H9 (cell line): ENCODE measurements at regions not wholly inside any gene's neighbourhood (a gene's known extent, or its start where the extent isn't known, plus 50 kb on each side); places are given as distances from the start of the nearest gene placed in this dataset.

Source experiments
- DNase-seq: peaks from one replicate; pipeline ENCODE4 v3.0.0-alpha.2; 2017
- H2AFZ ChIP-seq: one replicate; pipeline ENCODE4 v1.6.1; 2013; ENCODE audit warnings: mild to moderate bottlenecking, low read length, control low read depth, moderate library complexity
- H2AK5ac ChIP-seq: 2 replicates; pipeline ENCODE4 v1.6.1; 2013; ENCODE audit warnings: low read length, control low read depth, mixed read lengths; ENCODE audit not compliant: insufficient read length
- H2BK120ac ChIP-seq: one replicate; pipeline ENCODE4 v1.6.1; 2013; ENCODE audit warnings: low read depth, mild to moderate bottlenecking, low read length, control low read depth, inconsistent platforms; ENCODE audit not compliant: poor library complexity, severe bottlenecking
- H2BK12ac ChIP-seq: 2 replicates; pipeline ENCODE4 v1.6.1; 2013; ENCODE audit warnings: low read length, control low read depth, mixed read lengths, low read depth; ENCODE audit not compliant: insufficient read length
- H2BK15ac ChIP-seq: 2 replicates; pipeline ENCODE4 v1.6.1; 2013; ENCODE audit warnings: low read depth, low read length, control low read depth
- H2BK20ac ChIP-seq: one replicate; pipeline ENCODE4 v1.6.1; 2013; ENCODE audit warnings: low read depth, mild to moderate bottlenecking, low read length, control low read depth, inconsistent platforms; ENCODE audit not compliant: poor library complexity, severe bottlenecking
- H2BK5ac ChIP-seq: 2 replicates; pipeline ENCODE4 v1.6.1; 2013; ENCODE audit warnings: low read length, control low read depth, mixed read lengths; ENCODE audit not compliant: insufficient read length
- H3K14ac ChIP-seq: 2 replicates; pipeline ENCODE4 v1.6.1; 2013; ENCODE audit warnings: low read length, control low read depth; ENCODE audit not compliant: insufficient read depth
- H3K18ac ChIP-seq: 2 replicates; pipeline ENCODE4 v1.6.1; 2013; ENCODE audit warnings: low read depth, mild to moderate bottlenecking, mixed read lengths, low read length, control low read depth; ENCODE audit not compliant: insufficient read length
- H3K23ac ChIP-seq: 2 replicates; pipeline ENCODE4 v1.6.1; 2013; ENCODE audit warnings: low read length, control low read depth, mixed read lengths, low read depth; ENCODE audit not compliant: insufficient read length
- H3K23me2 ChIP-seq: 2 replicates; pipeline ENCODE4 v1.6.1; 2013; ENCODE audit warnings: low read depth, mild to moderate bottlenecking, mixed read lengths, low read length, control low read depth; ENCODE audit not compliant: insufficient read length, poor library complexity, severe bottlenecking
- H3K27ac ChIP-seq: 2 replicates; pipeline ENCODE4 v1.5.1; 2013; ENCODE audit warnings: low read length, control low read depth, mixed read lengths, low read depth; ENCODE audit not compliant: insufficient read length
- H3K27me3 ChIP-seq: 2 replicates; pipeline ENCODE4 v1.6.1; 2013; ENCODE audit warnings: low read length, control low read depth, inconsistent platforms; ENCODE audit not compliant: insufficient read depth
- H3K4ac ChIP-seq: 2 replicates; pipeline ENCODE4 v1.6.1; 2013; ENCODE audit warnings: low read depth, mild to moderate bottlenecking, control low read depth, inconsistent platforms, low read length, moderate library complexity
- H3K4me1 ChIP-seq: 2 replicates; pipeline ENCODE4 v1.6.1; 2013; ENCODE audit warnings: low read length, control low read depth, inconsistent platforms; ENCODE audit not compliant: insufficient read depth
- H3K4me2 ChIP-seq: 2 replicates; pipeline ENCODE4 v1.6.1; 2013; ENCODE audit warnings: low read length, control low read depth, mixed read lengths; ENCODE audit not compliant: insufficient read length, insufficient read depth
- H3K56ac ChIP-seq: 2 replicates; pipeline ENCODE4 v1.6.1; 2013; ENCODE audit warnings: low read depth, mild to moderate bottlenecking, mixed read lengths, low read length, control low read depth; ENCODE audit not compliant: insufficient read length
- H3K79me1 ChIP-seq: 2 replicates; pipeline ENCODE4 v1.6.1; 2013; ENCODE audit warnings: low read depth, mild to moderate bottlenecking, moderate library complexity, low read length, control low read depth, inconsistent platforms; ENCODE audit not compliant: insufficient read depth, poor library complexity, severe bottlenecking
- H3K79me2 ChIP-seq: 2 replicates; pipeline ENCODE4 v1.6.1; 2013; ENCODE audit warnings: low read length, control low read depth, inconsistent platforms; ENCODE audit not compliant: insufficient read depth
- H3K9ac ChIP-seq: 2 replicates; pipeline ENCODE4 v1.6.1; 2013; ENCODE audit warnings: low read length, control low read depth, mixed read lengths; ENCODE audit not compliant: insufficient read length; ENCODE audit errors: extremely low read depth
- H3K9me3 ChIP-seq: one replicate; pipeline ENCODE4 v1.6.1; 2013; ENCODE audit warnings: low read depth, low read length, inconsistent platforms; ENCODE audit not compliant: control insufficient read depth
- H3T11ph ChIP-seq: one replicate; pipeline ENCODE4 v1.6.1; 2013; ENCODE audit warnings: mild to moderate bottlenecking, low read length, control low read depth, inconsistent platforms
- H4K20me1 ChIP-seq: one replicate; pipeline ENCODE4 v1.6.1; 2013; ENCODE audit not compliant: control insufficient read depth, insufficient read length, insufficient read depth
- H4K5ac ChIP-seq: 2 replicates; pipeline ENCODE4 v1.6.1; 2013; ENCODE audit warnings: low read depth, mild to moderate bottlenecking, mixed read lengths, low read length, control low read depth; ENCODE audit not compliant: insufficient read length
- H4K8ac ChIP-seq: replicated peaks from 2 replicates; pipeline ENCODE4 v1.6.1; 2013; ENCODE audit warnings: low read length, control low read depth, mixed read lengths, low read depth; ENCODE audit not compliant: insufficient read length
- H4K91ac ChIP-seq: 2 replicates; pipeline ENCODE4 v1.6.1; 2013; ENCODE audit warnings: low read depth, mild to moderate bottlenecking, moderate library complexity, mixed read lengths, low read length, control low read depth; ENCODE audit not compliant: insufficient read length
- H3K27ac Mint-ChIP-seq, 3 experiments: 2 replicates in 2 of 3; 3 replicates in 1 of 3; pipeline ENCODE4 v1.8.0; 2020 to 2021; ENCODE audit warnings: mixed read lengths in 3 of 3, mild to moderate bottlenecking in 1 of 3, moderate library complexity in 1 of 3
- H3K27me3 Mint-ChIP-seq: 2 replicates; pipeline ENCODE4 v1.8.0; 2021; ENCODE audit warnings: low read depth, mild to moderate bottlenecking, moderate library complexity, mixed read lengths
- H3K36me3 Mint-ChIP-seq, 3 experiments: 2 replicates in 2 of 3; 3 replicates in 1 of 3; pipeline ENCODE4 v1.8.0; 2020 to 2021; ENCODE audit warnings: low read depth in 3 of 3, mixed read lengths in 3 of 3; ENCODE audit not compliant: insufficient read depth in 1 of 3
- H3K4me1 Mint-ChIP-seq, 2 experiments: 2 replicates each; pipeline ENCODE4 v1.8.0; 2020; ENCODE audit warnings: mixed read lengths in 2 of 2
- H3K4me3 Mint-ChIP-seq, 2 experiments: 2 replicates in 1 of 2; 3 replicates in 1 of 2; pipeline ENCODE4 v1.8.0; 2020 to 2021; ENCODE audit warnings: mild to moderate bottlenecking in 2 of 2, mixed read lengths in 2 of 2, moderate library complexity in 1 of 2
- H3K9me3 Mint-ChIP-seq, 2 experiments: 2 replicates in 1 of 2; 3 replicates in 1 of 2; pipeline ENCODE4 v1.8.0; 2020; ENCODE audit warnings: mild to moderate bottlenecking in 2 of 2, mixed read lengths in 2 of 2, moderate library complexity in 1 of 2
- WGBS: extraction: QIAGEN DNeasy Blood & Tissue Kit; methylation state at CpG from one replicate; pipeline ENCODE4 v1.1.7; 2013; ENCODE audit warnings: missing lambda C conversion rate, low lambda C conversion rate, mixed read lengths; ENCODE audit not compliant: insufficient read length; ENCODE audit errors: extremely low coverage; 5-methylcytosine and 5-hydroxymethylcytosine counted together
- TF ChIP-seq, protein P1 (sequence below): fragments of 200-600 bp; sonication (generic); conservative IDR thresholded peaks from 3 replicates; pipeline ENCODE4 v1.8.0; 2021; ENCODE audit warnings: antibody characterized with exemption, mild to moderate bottlenecking

DNA sequence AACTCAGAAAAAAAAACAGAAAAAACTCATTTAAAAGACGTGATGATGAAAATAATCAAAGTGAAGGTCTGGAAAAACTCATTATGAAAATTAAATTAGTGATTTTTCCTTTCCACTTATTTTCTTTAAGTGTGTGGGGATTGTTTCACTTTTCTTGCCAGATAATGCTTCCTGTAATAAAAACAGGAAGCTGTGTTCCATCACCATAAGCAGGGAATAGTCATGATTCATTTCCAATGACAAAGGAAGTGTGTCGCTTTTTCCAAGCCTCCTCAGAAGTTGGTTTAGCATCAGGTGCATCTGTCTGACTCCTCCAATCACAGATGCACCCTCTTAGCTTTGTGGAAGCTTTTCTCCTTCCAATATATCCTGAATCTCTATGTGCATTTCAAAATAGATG is 2068.7 kb downstream of the MAT2B start:
- Histone ChIP-seq H3K18ac (no peak overlapping the region), H3K27me3 (no peaks in the 10 kb centered on the region), H2AFZ (no peak overlapping the region), H3K9ac (no peak overlapping the region), H3K23ac (no peak overlapping the region), H3K56ac (no peak overlapping the region), H3K4me1 (no peaks in the 10 kb centered on the region), H2AK5ac (no peak overlapping the region), H4K91ac (no peak overlapping the region), H3K14ac (no peak overlapping the region), H4K8ac (no peak overlapping the region), H3K27ac (no peak overlapping the region), H2BK15ac (no peak overlapping the region), H2BK120ac (no peak overlapping the region), H3T11ph (no peak overlapping the region), H3K4me2 (no peak overlapping the region), H2BK12ac (no peak overlapping the region), H2BK5ac (no peak overlapping the region), H3K9me3 (no peaks in the 10 kb centered on the region), H2BK20ac (no peak overlapping the region), H3K4ac (no peak overlapping the region), H3K23me2 (no peaks in the 10 kb centered on the region), H3K79me1 (no peaks in the 10 kb centered on the region), H3K79me2 (no peaks in the 10 kb centered on the region), H4K5ac (no peak overlapping the region), H4K20me1 (no peaks in the 10 kb centered on the region)
- TF ChIP-seq, protein P1, sequence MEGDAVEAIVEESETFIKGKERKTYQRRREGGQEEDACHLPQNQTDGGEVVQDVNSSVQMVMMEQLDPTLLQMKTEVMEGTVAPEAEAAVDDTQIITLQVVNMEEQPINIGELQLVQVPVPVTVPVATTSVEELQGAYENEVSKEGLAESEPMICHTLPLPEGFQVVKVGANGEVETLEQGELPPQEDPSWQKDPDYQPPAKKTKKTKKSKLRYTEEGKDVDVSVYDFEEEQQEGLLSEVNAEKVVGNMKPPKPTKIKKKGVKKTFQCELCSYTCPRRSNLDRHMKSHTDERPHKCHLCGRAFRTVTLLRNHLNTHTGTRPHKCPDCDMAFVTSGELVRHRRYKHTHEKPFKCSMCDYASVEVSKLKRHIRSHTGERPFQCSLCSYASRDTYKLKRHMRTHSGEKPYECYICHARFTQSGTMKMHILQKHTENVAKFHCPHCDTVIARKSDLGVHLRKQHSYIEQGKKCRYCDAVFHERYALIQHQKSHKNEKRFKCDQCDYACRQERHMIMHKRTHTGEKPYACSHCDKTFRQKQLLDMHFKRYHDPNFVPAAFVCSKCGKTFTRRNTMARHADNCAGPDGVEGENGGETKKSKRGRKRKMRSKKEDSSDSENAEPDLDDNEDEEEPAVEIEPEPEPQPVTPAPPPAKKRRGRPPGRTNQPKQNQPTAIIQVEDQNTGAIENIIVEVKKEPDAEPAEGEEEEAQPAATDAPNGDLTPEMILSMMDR = no peak
- no peak for DNase-seq
- no peaks in the 10 kb centered on the region for H3K27me3 Mint-ChIP-seq
- no CpG with 5 or more reads among the region's 2 CpGs for WGBS
- H3K4me1 Mint-ChIP-seq = no peaks in the 10 kb centered on the region
- no peak overlapping the region for H3K27ac Mint-ChIP-seq
- peaks cover 9 to 22% (median 12%) of the 10 kb centered on the region in 3 experiments for H3K36me3 Mint-ChIP-seq
- peaks cover 11 to 28% of the 10 kb centered on the region in 2 experiments for H3K9me3 Mint-ChIP-seq
- H3K4me3 Mint-ChIP-seq = no peak overlapping the region
